Stimulated activated CD4-positive, alpha-beta T cell treated with anti-CD3 and anti-CD28 coated beads, TNF-alpha, amount 100 ng/mL, for 4 hours (primary cell): ENCODE measurements at regions not wholly inside any gene's neighbourhood (a gene's known extent, or its start where the extent isn't known, plus 50 kb on each side); places are given as distances from the start of the nearest gene placed in this dataset.

ENCODE experiments used
- DNase-seq, 3 experiments: peaks; one replicate each; pipeline ENCODE4 v3.0.0-alpha.2; 2020; ENCODE audit warnings: low read depth in 3 of 3

DNA sequence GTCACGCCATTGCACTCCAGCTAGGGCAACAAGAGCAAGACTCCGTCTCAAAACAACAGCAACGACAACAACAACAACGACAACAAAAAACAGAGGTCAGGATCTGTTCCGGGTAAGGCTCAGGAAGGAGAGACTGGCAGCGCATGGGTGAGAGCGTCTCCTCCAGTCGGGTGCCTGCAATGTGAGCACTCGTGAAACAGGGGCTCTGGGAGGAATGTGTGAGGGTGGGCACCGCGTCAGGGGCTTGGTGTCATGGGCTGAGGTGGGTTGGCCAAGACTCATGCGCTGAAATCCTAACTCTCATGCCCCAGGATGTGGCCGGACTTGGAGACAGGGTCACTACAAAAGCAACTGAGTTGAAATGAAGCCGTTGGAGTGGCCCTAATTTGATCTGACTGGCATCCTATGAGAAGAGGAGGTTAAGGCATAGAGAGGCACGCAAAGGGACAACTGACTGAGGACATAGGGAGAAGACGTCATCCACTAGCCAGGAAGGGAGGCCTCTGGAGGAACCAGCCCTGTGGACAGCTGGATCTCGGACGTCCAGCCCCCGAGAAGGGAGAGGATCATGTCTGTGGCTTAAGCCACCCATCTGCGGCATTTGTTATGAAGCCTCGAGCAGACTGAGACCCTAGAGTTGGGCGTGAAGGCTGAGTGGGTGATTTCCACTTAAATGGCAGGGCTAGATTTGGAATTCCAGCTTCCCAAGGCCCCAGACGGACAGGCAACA lies 241.5 kb upstream of the PITRM1 start:
- DNase-seq = no peak

DNA sequence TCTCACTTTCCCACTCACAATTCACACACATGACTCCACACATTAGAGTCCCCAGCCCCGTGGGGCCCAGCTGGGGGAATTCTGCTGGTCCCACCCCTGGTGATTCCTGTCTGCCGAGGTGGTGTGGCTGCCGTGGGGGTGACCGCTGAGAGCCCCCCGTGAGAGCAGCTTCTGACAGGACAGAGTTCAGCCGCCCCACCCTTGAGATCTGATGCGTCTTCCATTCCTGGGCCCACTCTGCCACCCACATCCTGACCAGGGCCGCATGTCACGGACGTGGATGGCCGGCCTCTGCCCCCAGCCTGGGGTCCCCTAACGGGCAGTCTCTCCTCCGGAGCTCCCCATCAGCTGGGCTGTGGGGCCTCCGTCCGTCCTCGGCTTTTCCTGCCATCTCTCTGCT lies 240.1 kb upstream of the PITRM1 start:
- DNase-seq = no peak

DNA sequence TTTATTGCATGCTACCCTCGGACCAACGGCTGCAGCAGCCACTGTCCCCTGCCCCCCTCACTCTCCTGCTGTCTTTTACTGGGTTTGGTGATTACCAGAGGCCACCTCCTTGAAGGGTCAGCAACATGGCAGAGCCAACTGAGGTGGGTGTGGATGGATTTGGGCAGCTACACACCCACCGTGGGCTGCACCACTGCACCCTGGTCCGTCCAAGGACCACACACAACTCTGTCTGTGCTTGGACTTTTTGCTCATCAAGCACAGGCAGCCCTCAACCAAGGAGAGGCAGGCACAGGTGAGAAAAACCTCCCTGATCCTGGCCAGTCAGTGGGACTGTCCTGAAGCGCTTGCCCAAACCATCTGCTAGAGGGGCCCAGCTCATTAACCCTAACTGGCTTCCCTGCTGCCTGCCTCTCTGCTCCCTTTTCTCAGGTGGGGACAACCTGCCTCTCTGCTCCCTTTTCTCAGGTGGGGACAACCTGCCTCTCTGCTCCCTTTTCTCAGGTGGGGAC lies 239.5 kb upstream of the PITRM1 start:
- no peak for DNase-seq

DNA sequence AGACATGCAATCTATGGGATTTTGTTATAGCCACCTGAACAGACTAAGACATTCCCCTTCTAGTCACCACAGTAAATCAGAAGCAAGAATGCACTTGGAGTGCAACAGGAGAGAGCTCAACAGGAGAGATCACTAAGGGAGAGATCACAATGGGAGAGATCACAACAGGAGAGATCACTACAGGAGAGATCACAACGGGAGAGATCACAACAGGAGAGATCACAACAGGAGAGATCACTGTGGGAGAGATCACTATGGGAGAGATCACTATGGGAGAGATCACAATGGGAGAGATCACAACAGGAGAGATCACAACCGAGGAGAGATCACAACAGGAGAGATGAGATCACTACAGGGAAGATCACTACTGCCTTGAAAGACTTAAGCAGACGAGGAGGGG lies 238.5 kb upstream of the PITRM1 start:
- DNase-seq = no peak

DNA sequence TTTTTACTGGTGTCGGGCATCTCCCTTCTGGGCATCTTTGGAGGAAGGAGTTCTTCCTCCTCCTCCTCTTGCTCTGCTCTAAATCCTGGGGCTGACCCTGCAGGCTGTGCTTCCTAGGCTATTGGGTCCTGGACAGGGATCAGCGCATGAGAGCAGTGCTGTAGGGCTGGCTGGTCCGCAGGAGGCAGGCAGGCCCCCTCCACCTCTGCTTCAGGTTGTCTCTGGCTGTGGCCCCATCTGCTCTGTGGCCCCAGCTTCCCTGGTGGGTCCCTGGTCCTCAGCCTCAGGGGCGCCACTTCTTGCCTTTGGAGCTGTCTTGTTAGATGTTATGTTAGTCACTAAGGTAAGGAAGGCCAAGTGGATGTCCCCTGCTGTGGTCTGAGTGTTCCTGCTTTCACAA lies 237.3 kb upstream of the PITRM1 start:
- no peak for DNase-seq

DNA sequence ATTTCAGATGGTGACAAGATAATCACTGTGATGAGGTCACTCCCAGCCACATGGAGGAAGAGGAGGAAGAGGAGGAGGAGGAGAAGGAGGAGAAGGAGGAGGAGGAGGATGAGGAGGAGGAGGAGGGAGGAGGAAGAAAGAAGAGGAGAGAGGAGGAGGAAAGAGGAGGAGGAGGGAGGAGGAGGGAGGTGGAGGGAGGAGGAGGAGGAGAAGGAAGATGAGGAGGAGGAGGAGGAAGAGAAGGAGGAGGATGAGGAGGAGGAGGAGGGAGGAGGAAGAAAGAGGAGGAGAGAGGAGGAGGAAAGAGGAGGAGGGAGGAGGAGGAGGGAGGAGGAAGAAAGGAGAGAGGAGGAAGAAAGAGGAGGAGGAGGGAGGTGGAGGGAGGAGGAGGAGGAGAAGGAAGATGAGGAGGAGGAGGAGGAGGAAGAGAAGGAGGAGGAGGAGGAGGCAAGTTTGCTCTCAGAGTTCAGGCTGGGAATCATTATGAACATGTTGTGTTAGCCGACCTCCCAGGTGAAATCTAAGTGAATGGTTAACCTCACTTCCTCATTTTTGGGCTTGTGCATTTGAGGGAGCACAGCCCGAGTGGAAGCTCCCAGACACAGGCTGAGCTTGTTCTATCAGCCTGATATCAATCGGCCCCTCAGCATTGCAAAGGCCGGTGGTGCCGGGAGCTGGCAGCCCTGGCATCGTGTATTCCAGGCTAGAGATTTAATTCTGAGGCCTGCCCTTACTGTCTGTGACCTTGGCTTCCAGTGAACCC lies 236.2 kb upstream of the PITRM1 start:
- no peak for DNase-seq

GRCh38 chr10:3407208-3407607 lies 234.6 kb upstream of the PITRM1 start:
- DNase-seq = no peak

DNA sequence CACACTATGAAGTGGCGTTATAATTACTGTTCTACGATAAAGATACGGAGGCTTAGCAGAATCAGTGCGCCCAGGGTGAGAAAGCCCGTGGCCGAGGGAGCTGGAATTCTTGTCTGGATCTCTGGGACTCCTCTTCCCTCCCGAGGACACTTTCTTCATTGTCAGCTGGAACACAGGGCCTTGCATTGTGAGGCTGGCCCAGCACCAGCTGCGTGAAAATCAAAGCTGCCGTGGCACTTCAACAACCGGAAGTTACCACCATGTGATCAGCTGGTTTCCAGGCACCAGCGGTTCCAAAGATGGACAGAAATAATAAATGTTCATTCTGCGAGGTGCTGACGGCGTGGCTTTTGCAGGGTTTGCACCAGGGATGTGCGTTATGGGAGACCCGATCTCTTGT lies 234.0 kb upstream of the PITRM1 start:
- DNase-seq = no peak

GRCh38 chr10:3404381-3404780 lies 231.8 kb upstream of the PITRM1 start:
- DNase-seq = no peak

DNA sequence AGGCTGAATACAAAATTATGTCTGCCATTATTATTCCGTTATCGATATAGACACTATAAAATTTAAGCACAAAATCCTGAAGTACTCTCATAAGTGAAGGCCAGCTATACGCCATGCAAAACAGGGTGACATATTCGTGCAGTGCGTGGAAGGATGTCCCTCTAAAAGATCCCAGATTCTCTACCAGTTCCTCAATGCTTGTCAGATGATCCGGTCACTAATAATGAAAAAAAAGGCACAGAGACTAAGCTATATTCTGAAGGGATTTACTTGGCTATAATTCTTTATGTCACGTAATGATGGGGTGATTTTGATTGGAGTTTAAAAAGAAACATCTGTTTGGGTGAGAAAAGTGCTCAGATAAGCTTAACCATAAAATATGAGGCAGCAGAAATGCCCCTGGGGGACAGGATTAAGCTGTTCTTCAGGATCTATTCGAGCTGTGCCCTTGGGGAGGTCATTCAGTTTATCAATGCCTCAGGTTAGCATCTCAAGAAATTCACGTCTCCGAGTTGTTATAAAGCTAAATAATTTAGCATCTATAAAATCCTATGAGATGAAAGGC lies 229.7 kb upstream of the PITRM1 start:
- DNase-seq = no peak

- DNase-seq = no peak
Observed at GRCh38 chr10:3401491-3401938, 228.9 kb upstream of the PITRM1 start.

DNA sequence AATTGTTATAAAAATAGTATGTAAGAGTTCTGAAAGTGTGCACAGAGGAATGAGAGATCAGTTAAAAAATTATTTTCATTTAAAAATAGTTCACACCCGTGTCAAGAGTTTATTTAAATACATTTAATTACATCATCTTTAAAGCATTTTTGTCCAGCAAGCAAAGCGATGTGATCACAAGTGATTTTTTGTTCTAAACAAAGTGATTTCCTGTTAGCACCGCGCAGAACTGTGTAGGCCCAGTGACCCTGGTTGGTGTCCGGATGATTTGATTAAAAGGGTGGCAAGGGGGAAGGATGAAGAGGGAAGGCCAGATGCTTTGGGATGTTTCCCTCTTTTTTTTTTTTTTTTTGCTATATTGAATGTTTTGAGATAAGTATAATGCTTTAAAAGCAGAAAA lies 227.8 kb upstream of the PITRM1 start:
- DNase-seq = no peak

DNA sequence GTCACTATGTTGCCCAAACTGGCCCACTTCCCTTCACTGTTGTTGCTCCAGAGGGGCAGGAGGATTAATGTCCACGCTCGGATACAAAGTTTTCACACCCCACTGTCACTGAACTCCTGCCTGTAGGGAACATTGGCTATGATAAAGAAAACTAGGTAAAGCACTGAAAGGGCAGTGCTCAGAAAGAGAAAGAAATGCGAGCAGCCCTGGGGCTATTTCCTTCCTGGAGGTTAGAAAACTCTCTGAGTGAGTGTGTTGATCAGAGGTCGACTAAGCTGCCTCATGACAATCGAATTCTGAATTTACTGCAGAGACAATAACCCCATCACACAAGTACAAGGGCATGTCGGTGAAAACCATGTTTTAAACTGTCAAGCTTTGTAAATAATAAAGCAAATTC lies 227.2 kb upstream of the PITRM1 start:
- DNase-seq = no peak

GRCh38 chr10:3398825-3399646 lies 226.5 kb upstream of the PITRM1 start:
- no peak for DNase-seq

GRCh38 chr10:3397846-3398245 lies 225.3 kb upstream of the PITRM1 start:
- no peak for DNase-seq

GRCh38 chr10:3397231-3397630 lies 224.6 kb upstream of the PITRM1 start:
- no peak for DNase-seq

DNA sequence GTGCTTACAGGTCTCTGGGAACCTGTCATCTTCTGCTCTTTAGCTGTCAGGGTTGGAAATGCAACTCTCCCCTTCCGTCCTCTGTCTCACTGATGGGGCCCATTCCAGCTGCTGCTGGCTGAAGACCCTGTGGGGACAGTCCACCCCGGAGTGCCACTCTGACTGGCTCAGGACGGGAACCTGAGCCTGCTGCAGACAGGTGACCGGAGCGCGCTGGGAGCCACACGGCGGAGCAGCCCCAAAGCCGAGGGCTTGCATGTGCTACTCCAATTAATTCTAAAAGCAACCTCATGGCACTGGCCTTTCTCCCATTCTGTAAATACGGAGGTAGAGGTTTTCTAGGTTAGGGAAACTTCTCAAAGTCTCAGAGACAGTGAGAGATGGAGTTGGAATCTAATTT lies 223.5 kb upstream of the PITRM1 start:
- DNase-seq = no peak

DNA sequence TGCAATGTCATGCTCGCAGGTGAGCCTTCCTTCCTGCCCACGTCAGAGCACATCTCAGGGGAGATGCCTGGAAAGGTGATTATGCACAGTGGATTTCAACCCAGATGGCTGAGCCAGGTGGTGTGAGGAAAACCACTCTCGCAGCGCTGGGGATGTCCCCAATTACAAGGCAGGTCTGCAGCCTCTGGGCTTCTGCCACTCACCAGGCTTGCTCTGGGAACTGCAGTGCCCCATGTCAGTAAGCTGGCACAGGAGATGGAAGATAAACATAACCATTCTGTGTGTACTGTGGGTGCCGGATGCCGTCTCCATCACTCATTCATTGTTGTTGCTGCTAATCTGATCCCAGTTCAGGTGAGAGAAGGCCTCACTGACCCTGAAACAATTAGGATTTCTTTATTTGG lies 222.9 kb upstream of the PITRM1 start:
- no peak for DNase-seq

GRCh38 chr10:3395041-3395440 lies 222.5 kb upstream of the PITRM1 start:
- DNase-seq = no peak

GRCh38 chr10:3393958-3394357 lies 221.4 kb upstream of the PITRM1 start:
- DNase-seq = no peak

GRCh38 chr10:3391657-3392056 lies 219.1 kb upstream of the PITRM1 start:
- DNase-seq = no peak

- DNase-seq = no peak
Observed at GRCh38 chr10:3389130-3389529, 216.5 kb upstream of the PITRM1 start.
